ENCODE measurements at regions not wholly inside any gene's neighbourhood (a gene's known extent, or its start where the extent isn't known, plus 50 kb on each side); places are given as distances from the start of the nearest gene placed in this dataset.

DNA sequence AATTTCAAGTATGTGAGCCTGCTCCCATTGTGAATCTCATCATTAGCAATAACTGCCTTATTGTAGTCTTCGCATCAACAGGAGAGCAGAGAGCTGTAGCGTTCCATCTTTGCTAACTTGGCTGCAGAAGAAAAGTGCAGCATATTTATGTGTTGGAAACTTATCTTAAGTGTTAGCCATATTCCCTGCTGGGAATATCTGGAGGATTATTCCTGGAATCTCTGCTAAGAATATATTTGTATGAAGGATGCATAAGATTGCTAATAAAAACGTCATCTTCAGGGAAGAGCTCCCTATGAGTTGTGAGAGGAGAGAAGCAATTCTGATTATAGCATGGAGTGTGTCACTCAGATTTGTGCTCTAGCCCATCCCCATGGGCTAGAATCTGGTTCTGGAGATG, 115.1 kb upstream of the REG3G start:
- DNase-seq (ENCODE audit: low read depth, low spot score), result no peak
- no peak overlapping the region for H3K4me3 ChIP-seq (ENCODE audit: low read length)

DNA sequence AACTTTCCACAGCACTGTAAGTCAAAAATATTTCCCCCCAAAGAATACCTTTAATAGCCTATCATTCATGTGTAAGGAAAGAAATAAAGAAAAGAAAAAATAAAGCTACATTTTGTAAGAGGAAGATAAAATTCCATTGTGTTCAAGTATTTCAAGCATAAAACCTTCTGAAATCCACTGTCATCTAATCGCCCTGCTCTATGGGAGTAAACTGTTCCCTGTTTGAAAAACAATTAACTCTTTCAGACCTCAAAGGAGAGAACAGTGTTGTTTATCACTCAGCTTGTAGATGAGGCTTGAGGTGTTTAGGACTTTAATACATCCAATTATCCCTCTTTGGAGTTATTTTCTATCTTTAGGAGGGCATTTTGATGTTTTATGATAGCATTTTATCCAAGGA, 112.2 kb upstream of the REG3G start:
- no peak for DNase-seq (ENCODE audit: low read depth, low spot score)
- no peak overlapping the region for H3K4me3 ChIP-seq (ENCODE audit: low read length)

DNA sequence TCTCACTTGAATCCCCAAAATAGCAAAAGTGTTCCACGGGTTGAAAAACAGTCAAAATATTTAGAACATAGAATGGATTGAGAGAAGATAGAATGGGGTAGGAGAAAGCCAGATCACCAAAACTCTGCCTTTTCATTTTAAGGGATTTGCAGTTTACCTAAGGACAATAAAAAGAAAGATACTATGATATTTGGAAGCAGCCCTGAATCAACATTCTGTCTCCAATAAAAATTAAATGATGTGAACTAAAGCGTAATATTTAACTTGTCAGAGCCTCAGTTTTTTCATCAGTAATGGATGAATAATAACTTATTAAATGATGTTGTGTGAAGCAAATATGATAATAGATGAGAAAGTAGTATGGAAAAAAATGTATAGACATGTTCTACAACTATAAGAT, 100.2 kb upstream of the REG3G start:
- H3K4me3 ChIP-seq (ENCODE audit: low read length), result no peak overlapping the region
- DNase-seq (ENCODE audit: low read depth, low spot score), result no peak

DNA sequence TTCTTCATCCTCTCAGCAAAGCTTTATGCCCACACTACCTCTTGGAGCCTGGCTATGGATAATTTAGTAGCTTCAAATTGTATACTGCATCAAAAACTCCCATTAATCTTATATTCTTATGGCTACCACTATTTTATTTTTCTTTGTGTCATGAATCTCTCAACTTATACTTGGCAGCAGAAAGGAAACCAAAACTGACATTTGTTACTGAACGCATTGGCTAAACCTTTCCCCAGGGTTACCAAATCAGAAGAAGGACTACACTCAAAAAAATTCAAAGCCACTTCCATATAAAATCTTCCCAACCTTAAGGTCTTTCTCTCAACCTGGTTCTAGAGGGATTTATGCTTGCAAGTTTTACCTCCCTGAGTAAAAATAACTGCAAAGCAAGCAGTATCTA, 97.0 kb upstream of the REG3G start:
- no peak for DNase-seq (ENCODE audit: low read depth, low spot score)
- H3K4me3 ChIP-seq (ENCODE audit: low read length), result no peak overlapping the region

DNA sequence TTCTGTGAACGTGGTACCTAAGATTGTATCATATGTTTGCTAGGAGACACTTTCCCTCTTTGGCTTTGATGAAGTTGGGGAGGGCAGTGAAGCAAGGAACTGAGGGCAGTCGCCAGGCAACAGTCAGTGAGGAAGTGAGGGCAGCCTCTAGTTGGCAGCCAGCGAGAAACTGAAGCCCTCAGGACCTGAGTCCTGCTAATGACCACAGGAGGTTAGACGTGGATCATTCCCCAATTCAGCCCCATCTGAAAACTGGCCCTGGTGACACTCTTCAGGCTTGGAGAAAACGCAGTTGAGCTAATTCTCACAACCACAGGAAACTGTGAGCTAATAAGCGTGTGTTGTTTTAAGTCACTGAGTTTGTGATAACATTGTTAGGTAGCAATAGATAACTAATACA, 84.5 kb upstream of the REG3G start:
- H3K4me3 ChIP-seq (ENCODE audit: low read length), result no peak overlapping the region

DNA sequence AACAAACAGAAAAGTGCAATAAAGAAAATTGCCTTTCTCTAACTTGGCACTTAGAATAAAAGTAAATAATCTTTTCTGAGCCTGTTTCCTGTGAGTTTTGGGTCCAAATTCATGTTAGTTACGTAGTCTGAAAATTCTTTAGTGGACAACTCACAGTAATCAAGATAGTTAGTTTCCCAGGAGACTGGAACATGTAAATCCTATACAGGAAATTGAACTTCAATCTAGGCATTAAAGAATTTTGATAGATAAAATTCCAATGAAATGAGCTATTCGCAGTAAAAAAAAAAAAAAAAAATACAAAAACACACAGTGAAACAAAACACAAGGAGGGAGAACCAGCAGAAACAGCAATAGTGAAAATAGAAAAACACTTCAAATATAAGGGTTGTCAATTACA, 83.8 kb upstream of the REG3G start:
- no peak for DNase-seq (ENCODE audit: low read depth, low spot score)

More for the DNA sequence above, 84.5 kb upstream of the REG3G start:
- DNase-seq (ENCODE audit: low read depth, low spot score), result no peak

DNA sequence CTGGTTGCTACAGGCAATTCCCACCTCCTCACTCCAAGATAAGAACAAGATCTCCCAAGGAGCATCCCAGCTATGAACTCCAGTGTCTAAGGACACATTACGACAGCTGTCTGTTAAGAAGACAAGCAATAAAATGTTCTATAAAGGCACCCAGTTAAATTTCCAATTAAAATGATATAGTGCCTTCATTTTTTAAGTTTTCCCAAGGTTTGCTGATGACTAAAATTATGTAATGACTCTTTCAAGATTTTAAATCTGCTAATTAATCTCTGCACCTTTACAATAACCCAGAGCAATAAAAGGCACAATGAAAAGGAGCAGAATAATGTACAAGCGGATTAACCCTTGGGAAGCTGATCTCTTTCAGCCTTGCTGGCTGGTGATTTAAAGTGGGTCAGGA, 61.6 kb upstream of the REG3G start:
- no peak overlapping the region for H3K4me3 ChIP-seq (ENCODE audit: low read length)

More for the DNA sequence above, 83.8 kb upstream of the REG3G start:
- H3K4me3 ChIP-seq (ENCODE audit: low read length), result no peak overlapping the region

DNA sequence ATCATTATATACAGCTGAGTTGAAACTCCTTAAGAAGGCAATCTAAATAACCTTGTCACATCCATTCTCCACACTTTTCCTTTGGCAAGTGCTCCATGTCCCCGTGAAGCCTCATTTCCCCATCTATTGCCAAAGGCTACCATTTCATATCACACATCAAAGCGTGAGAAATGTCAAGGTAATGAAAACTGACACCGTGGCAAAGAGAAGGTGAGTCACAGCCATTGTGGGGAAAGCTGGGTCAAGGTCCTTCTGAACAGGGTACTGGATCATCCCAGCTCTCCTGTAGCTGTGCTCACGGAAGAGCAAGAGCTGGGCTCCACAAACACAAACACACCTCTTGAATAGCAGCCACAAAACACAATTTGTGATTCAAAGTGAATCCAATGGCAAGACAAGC, 58.2 kb upstream of the REG3G start:
- DNase-seq (ENCODE audit: low read depth, low spot score), result no peak
- H3K4me3 ChIP-seq (ENCODE audit: low read length), result no peak overlapping the region

More for the DNA sequence above, 61.6 kb upstream of the REG3G start:
- no peak for DNase-seq (ENCODE audit: low read depth, low spot score)

DNA sequence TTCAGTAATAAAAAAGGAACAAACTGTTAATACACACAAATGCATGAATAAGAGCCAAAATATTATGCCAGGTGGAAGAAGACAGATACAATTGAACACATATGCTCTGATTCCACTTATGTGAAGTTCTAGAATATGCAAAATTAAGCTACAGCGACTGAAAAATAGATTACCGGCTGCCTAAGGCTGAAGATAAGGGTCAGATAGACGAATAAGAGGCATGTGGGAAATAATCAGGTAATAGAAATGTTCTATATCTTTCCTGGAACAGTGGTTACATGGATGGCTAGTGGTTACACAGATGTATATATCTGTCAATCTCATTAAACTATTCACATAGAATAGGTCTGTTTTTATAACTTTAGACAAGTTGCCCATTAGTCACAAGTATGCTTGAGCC, 51.9 kb upstream of the REG3G start:
- no peak overlapping the region for H3K4me3 ChIP-seq (ENCODE audit: low read length)
- no peak for DNase-seq (ENCODE audit: low read depth, low spot score)
